Mesendoderm (in vitro differentiated cells): ENCODE measurements at regions not wholly inside any gene's neighbourhood (a gene's known extent, or its start where the extent isn't known, plus 50 kb on each side); places are given as distances from the start of the nearest gene placed in this dataset.
"Not testable (repeated sequence)": the region's sequence is repeated elsewhere in the genome, so short reads cannot be mapped to it uniquely, and the experiment has no call there.

Experiments
- DNase-seq: peaks from one replicate; pipeline ENCODE4 v3.0.0; 2013
- H2AK5ac ChIP-seq: 2 replicates; pipeline ENCODE4 v1.6.1; 2013; ENCODE audit warnings: low read length, inconsistent platforms
- H2BK120ac ChIP-seq: 2 replicates; pipeline ENCODE4 v1.6.1; 2013; ENCODE audit warnings: low read depth, mild to moderate bottlenecking, low read length, moderate library complexity, mixed read lengths
- H2BK15ac ChIP-seq: replicated peaks from 2 replicates; pipeline ENCODE4 v1.6.1; 2013; ENCODE audit warnings: low read depth, mild to moderate bottlenecking, moderate library complexity
- H2BK5ac ChIP-seq: 2 replicates; pipeline ENCODE4 v1.6.1; 2013; ENCODE audit warnings: low read length, inconsistent platforms
- H3K18ac ChIP-seq: 2 replicates; pipeline ENCODE4 v1.6.1; 2013; ENCODE audit warnings: mild to moderate bottlenecking, low read length, mixed read lengths
- H3K23ac ChIP-seq: one replicate; pipeline ENCODE4 v1.6.1; 2013; ENCODE audit warnings: low read length
- H3K27ac ChIP-seq: 2 replicates; pipeline ENCODE4 v1.5.1; 2013; ENCODE audit warnings: low read depth, mild to moderate bottlenecking, inconsistent platforms, low read length, moderate library complexity
- H3K27me3 ChIP-seq: 2 replicates; pipeline ENCODE4 v1.6.1; 2013; ENCODE audit warnings: low read length, control low read depth, mild to moderate bottlenecking, inconsistent platforms; ENCODE audit not compliant: insufficient read depth, poor library complexity
- H3K36me3 ChIP-seq: 2 replicates; pipeline ENCODE4 v1.6.1; 2013; ENCODE audit warnings: low read length, inconsistent platforms; ENCODE audit not compliant: control insufficient read depth, insufficient read depth
- H3K4ac ChIP-seq: one replicate; pipeline ENCODE4 v1.6.1; 2013; ENCODE audit warnings: low read depth, mild to moderate bottlenecking, low read length, moderate library complexity
- H3K4me1 ChIP-seq: 2 replicates; pipeline ENCODE4 v1.6.1; 2013; ENCODE audit warnings: low read depth, low read length, inconsistent platforms; ENCODE audit not compliant: control insufficient read depth
- H3K4me2 ChIP-seq: 2 replicates; pipeline ENCODE4 v1.6.1; 2013; ENCODE audit warnings: low read length
- H3K4me3 ChIP-seq: 2 replicates; pipeline ENCODE4 v1.5.1; 2013; ENCODE audit warnings: mild to moderate bottlenecking, low read length
- H3K56ac ChIP-seq: one replicate; pipeline ENCODE4 v1.6.1; 2013; ENCODE audit warnings: low read length
- H3K79me1 ChIP-seq: 2 replicates; pipeline ENCODE4 v1.6.1; 2013; ENCODE audit warnings: low read length, inconsistent platforms
- H3K79me2 ChIP-seq: 2 replicates; pipeline ENCODE4 v1.6.1; 2013; ENCODE audit warnings: mild to moderate bottlenecking, low read length; ENCODE audit not compliant: control insufficient read depth, insufficient read depth
- H3K9ac ChIP-seq: 2 replicates; pipeline ENCODE4 v1.6.1; 2013; ENCODE audit warnings: low read length, inconsistent platforms
- H4K5ac ChIP-seq: one replicate; pipeline ENCODE4 v1.6.1; 2013; ENCODE audit warnings: low read length
- H4K8ac ChIP-seq: one replicate; pipeline ENCODE4 v1.6.1; 2013; ENCODE audit warnings: low read depth, mild to moderate bottlenecking, control low read depth, low read length, moderate library complexity
- WGBS: extraction: QIAGEN DNeasy Blood & Tissue Kit; methylation state at CpG from one replicate; pipeline ENCODE4 v1.1.7; 2013; ENCODE audit warnings: low lambda C conversion rate, missing lambda C conversion rate; ENCODE audit not compliant: insufficient coverage; ENCODE audit errors: extremely low coverage; 5-methylcytosine and 5-hydroxymethylcytosine counted together

DNA sequence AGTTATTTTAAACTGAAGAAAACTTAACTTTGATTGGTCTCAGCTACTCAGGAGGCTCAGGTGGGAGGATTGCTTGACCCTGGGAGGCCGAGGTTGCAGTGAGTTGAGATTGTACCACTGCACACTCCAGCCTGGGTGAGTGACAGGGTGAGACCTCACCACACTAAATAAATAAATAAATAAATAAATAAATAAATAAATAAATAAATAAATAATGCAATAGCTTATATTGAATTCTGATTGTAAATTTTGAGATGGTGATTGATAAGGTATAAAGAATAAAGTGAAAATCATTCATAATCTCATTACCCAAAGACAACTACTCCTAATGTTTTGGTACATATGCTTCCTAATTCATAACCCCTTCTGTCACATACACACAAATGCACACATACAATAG is 58.1 kb downstream of the TUBA3C start:
- no peak overlapping the region for H3K9ac ChIP-seq
- H4K5ac ChIP-seq, result no peak overlapping the region
- no peaks in the 10 kb centered on the region for H3K36me3 ChIP-seq
- H3K56ac ChIP-seq, result no peak overlapping the region
- no peak overlapping the region for H3K27ac ChIP-seq
- no peak overlapping the region for H3K4me3 ChIP-seq
- H2BK5ac ChIP-seq, result no peak overlapping the region
- H3K4ac ChIP-seq, result no peak overlapping the region
- whole genome bisulfite sequencing, result no CpG with 5 or more reads among the region's 1 CpG
- H3K79me1 ChIP-seq, result no peaks in the 10 kb centered on the region
- no peak overlapping the region for H3K18ac ChIP-seq
- H3K4me2 ChIP-seq, result no peak overlapping the region
- no peak overlapping the region for H2BK120ac ChIP-seq
- no peak overlapping the region for H2BK15ac ChIP-seq
- no peak overlapping the region for H2AK5ac ChIP-seq
- no peaks in the 10 kb centered on the region for H3K27me3 ChIP-seq
- no peaks in the 10 kb centered on the region for H3K4me1 ChIP-seq
- no peak for DNase-seq
- no peaks in the 10 kb centered on the region for H3K79me2 ChIP-seq
- no peak overlapping the region for H4K8ac ChIP-seq
- H3K23ac ChIP-seq, result no peak overlapping the region

DNA sequence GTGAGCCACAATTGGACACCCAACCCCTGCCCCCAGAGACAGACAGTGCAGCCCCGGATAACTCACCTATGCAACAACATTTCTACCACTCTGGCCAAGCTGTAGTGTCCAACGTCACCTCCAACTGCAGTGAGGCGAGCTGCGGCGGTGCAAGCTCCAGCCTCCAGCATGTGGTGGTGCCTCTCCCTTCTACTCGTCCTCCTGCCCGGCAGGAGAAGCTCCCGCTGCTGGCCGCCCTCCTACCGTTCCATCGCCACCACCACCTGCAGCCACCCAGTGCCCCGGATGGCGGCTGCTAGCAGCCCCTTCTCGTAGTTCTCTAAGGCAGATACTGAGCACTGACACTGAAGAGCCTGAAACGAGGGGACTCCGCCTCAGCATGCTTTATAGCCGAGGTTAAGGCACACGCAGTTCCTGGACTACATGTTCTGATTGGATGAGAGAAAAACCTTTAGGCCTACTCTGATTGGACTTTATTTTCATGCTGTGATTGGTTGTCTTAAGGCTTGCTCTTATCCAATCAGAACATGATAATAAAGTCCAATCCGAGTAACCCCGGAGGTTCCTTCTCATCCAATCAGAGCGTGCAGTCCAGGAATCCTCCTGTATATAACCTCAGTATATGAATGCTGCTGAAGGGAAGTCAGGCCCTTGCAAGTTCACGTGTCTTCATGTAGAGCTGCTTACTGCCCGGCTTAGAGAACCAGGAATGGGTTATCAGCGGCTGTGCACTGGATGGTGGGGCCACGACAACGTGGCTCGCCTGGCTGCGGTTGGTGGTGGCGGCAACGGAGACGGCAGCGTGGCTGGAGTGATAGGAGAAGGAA is 63.5 kb downstream of the TUBA3C start:
- H4K8ac ChIP-seq, result no peak overlapping the region

DNA sequence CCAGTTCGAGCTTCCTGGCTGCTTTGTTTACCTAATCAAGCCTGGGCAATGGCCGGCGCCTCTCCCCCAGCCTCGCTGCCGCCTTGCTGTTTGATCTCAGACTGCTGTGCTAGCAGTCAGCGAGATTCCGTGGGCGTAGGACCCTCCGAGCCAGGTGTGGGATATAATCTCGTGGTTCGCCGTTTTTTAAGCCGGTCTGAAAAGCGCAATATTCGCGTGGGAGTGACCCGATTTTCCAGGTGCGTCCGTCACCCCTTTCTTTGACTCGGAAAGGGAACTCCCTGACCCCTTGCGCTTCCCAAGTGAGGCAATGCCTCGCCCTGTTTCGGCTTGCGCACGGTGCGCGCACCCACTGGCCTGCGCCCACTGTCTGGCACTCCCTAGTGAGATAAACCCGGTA is 72.4 kb downstream of the TUBA3C start:
- not testable (repeated sequence) for H3K23ac ChIP-seq, H2BK15ac ChIP-seq, H3K27me3 ChIP-seq, H3K36me3 ChIP-seq, H3K9ac ChIP-seq, H3K4ac ChIP-seq, H3K4me3 ChIP-seq, H3K4me2 ChIP-seq, H3K27ac ChIP-seq, H2AK5ac ChIP-seq, H4K8ac ChIP-seq, H2BK120ac ChIP-seq, H3K79me1 ChIP-seq, H3K4me1 ChIP-seq, H2BK5ac ChIP-seq, H4K5ac ChIP-seq, H3K56ac ChIP-seq, H3K18ac ChIP-seq, H3K79me2 ChIP-seq, DNase-seq
- no CpG with 5 or more reads among the region's 29 CpGs for WGBS

More for the DNA sequence above, 63.5 kb downstream of the TUBA3C start:
- no peaks in the 10 kb centered on the region for H3K79me2 ChIP-seq
- H3K18ac ChIP-seq, result no peak overlapping the region
- no peak overlapping the region for H3K4me3 ChIP-seq
- H3K27ac ChIP-seq, result no peak overlapping the region
- H2AK5ac ChIP-seq, result no peak overlapping the region
- H2BK120ac ChIP-seq, result no peak overlapping the region
- H3K9ac ChIP-seq, result no peak overlapping the region
- H3K4ac ChIP-seq, result no peak overlapping the region
- DNase-seq, result no peak
- H3K56ac ChIP-seq, result no peak overlapping the region
- no peaks in the 10 kb centered on the region for H3K4me1 ChIP-seq
- H3K36me3 ChIP-seq, result no peaks in the 10 kb centered on the region
- no peak overlapping the region for H2BK15ac ChIP-seq
- WGBS, result no CpG with 5 or more reads among the region's 32 CpGs
- H4K5ac ChIP-seq, result no peak overlapping the region
- no peaks in the 10 kb centered on the region for H3K79me1 ChIP-seq
- no peak overlapping the region for H2BK5ac ChIP-seq
- H3K23ac ChIP-seq, result no peak overlapping the region
- H3K4me2 ChIP-seq, result no peak overlapping the region
- H3K27me3 ChIP-seq, result no peaks in the 10 kb centered on the region

DNA sequence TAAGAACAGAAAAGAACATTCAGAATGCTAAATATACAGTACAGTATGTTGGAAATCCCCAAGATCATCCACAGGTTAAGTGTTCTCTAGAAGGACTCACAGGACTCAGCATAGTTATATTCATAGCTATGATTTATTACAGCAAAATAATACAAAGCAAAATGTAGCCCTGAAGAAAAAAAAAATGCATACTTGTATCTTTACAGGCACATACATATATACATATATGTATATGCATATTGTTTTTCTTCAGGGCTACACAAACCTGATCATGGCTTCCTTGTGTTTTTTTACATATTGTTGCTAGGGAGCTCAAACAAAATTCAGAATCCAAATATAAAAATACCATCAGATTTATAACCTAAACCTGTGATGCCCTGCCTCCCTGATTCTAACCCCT is 78.5 kb downstream of the TUBA3C start:
- H4K8ac ChIP-seq, result no peak overlapping the region
- H3K36me3 ChIP-seq, result no peaks in the 10 kb centered on the region
- no peak overlapping the region for H3K18ac ChIP-seq
- H2BK5ac ChIP-seq, result no peak overlapping the region
- no peak for DNase-seq
- H2BK15ac ChIP-seq, result no peak overlapping the region
- H3K79me2 ChIP-seq, result no peaks in the 10 kb centered on the region
- H3K56ac ChIP-seq, result no peak overlapping the region
- H4K5ac ChIP-seq, result no peak overlapping the region
- H3K4me3 ChIP-seq, result no peak overlapping the region
- H3K27ac ChIP-seq, result no peak overlapping the region
- H3K4me2 ChIP-seq, result no peak overlapping the region
- no peak overlapping the region for H2BK120ac ChIP-seq
- no peak overlapping the region for H3K4ac ChIP-seq
- H3K79me1 ChIP-seq, result no peaks in the 10 kb centered on the region
- H2AK5ac ChIP-seq, result no peak overlapping the region
- no peaks in the 10 kb centered on the region for H3K27me3 ChIP-seq
- no peak overlapping the region for H3K9ac ChIP-seq
- H3K4me1 ChIP-seq, result no peaks in the 10 kb centered on the region
- H3K23ac ChIP-seq, result no peak overlapping the region

DNA sequence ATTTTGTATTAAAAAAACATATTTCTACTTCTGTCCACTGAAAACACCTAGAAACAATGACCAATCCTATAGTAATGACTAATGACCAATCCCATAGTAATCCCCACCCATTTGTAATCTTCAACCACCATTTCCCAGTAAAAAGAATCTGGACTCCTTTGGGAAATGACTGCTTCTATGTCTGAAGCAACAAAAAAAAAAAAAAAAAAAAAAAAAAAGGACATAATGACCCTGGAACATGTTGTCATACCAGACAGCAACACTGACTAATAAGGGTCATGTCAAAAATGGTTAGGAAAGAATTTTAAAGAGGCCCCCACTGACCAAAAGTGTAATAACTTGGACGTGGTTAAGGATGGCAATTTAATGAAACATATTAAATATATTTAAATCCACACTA is 88.3 kb downstream of the TUBA3C start:
- H3K4ac ChIP-seq, result no peak overlapping the region
- H3K4me2 ChIP-seq, result no peak overlapping the region
- H2BK5ac ChIP-seq, result no peak overlapping the region
- H3K4me1 ChIP-seq, result no peaks in the 10 kb centered on the region
- H3K23ac ChIP-seq, result no peak overlapping the region
- H3K79me1 ChIP-seq, result no peaks in the 10 kb centered on the region
- H3K4me3 ChIP-seq, result no peak overlapping the region
- no peak for DNase-seq
- no peak overlapping the region for H4K5ac ChIP-seq
- no peaks in the 10 kb centered on the region for H3K27me3 ChIP-seq
- H2AK5ac ChIP-seq, result no peak overlapping the region
- H3K56ac ChIP-seq, result no peak overlapping the region
- no peak overlapping the region for H2BK15ac ChIP-seq
- no CpG with 5 or more reads among the region's 1 CpG for WGBS
- no peaks in the 10 kb centered on the region for H3K79me2 ChIP-seq
- H2BK120ac ChIP-seq, result no peak overlapping the region
- no peak overlapping the region for H3K9ac ChIP-seq
- no peak overlapping the region for H4K8ac ChIP-seq
- H3K27ac ChIP-seq, result no peak overlapping the region
- no peak overlapping the region for H3K18ac ChIP-seq
- no peaks in the 10 kb centered on the region for H3K36me3 ChIP-seq

DNA sequence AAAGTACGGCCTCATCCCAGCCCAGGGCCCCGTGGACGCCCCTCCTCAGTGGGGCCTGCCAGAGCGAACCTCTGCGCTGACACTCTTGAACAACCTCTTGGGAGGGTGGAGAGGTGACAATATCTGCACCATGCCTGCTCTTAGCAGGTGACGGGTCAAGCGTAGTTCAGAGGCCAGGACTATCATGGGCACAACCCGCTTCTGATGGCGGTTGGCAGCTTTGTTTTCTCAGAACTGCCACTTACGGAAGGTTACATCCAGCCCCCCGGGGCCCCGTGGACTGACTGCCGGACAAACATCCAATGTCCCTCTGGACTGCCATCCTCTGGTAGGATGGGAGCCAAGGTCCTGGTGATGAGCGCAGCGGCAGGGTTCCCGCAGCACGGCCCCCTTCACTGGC is 91.1 kb downstream of the TUBA3C start:
- H2BK15ac ChIP-seq, result no peak overlapping the region
- no peak overlapping the region for H3K9ac ChIP-seq
- no CpG with 5 or more reads among the region's 17 CpGs for WGBS
- H3K4me1 ChIP-seq, result no peaks in the 10 kb centered on the region
- no peak overlapping the region for H3K23ac ChIP-seq
- no peak overlapping the region for H3K4me2 ChIP-seq
- no peak overlapping the region for H2AK5ac ChIP-seq
- H3K79me2 ChIP-seq, result no peaks in the 10 kb centered on the region
- no peak overlapping the region for H4K8ac ChIP-seq
- H4K5ac ChIP-seq, result no peak overlapping the region
- H2BK5ac ChIP-seq, result no peak overlapping the region
- H3K18ac ChIP-seq, result no peak overlapping the region
- no peak overlapping the region for H3K56ac ChIP-seq
- H3K27ac ChIP-seq, result no peak overlapping the region
- H3K27me3 ChIP-seq, result no peaks in the 10 kb centered on the region
- no peak overlapping the region for H2BK120ac ChIP-seq
- no peak for DNase-seq
- H3K4me3 ChIP-seq, result no peak overlapping the region
- no peak overlapping the region for H3K4ac ChIP-seq
- H3K79me1 ChIP-seq, result no peaks in the 10 kb centered on the region
- no peaks in the 10 kb centered on the region for H3K36me3 ChIP-seq
